ENCODE measurements at regions not wholly inside any gene's neighbourhood (a gene's known extent, or its start where the extent isn't known, plus 50 kb on each side); places are given as distances from the start of the nearest gene placed in this dataset.

GRCh38 chr15:69860321-69860720, 237.4 kb downstream of the TLE3 start:
- Histone ChIP-seq H3K27me3 (ENCODE audit: control insufficient read depth, insufficient read depth, low read length, poor library complexity, severe bottlenecking) (no peaks in the 10 kb centered on the region), H3K36me3 (ENCODE audit: control insufficient read depth, insufficient read depth, low read length) (no peaks in the 10 kb centered on the region), H3K27ac (ENCODE audit: low read depth, low read length) (no peak overlapping the region), H3K4me1 (ENCODE audit: control insufficient read depth, insufficient read depth, low read length) (peaks cover 20% of the 10 kb centered on the region), H3K9ac (ENCODE audit: extremely low read depth, low read length, poor library complexity, severe bottlenecking) (no peak overlapping the region), H3K4me3 (ENCODE audit: low read length) (no peak overlapping the region), H3K9me3 (ENCODE audit: control insufficient read depth, low read length) (peaks cover 10% of the 10 kb centered on the region)
- DNase-seq, result no peak
- Mint-ChIP-seq H3K9me3 (peaks cover 10% of the 10 kb centered on the region), H3K36me3 (ENCODE audit: low read depth) (peaks cover 2% of the 10 kb centered on the region), H3K4me3 (no peak overlapping the region), H3K27ac (no peak overlapping the region), H3K4me1 (peaks cover 51% of the 10 kb centered on the region), H3K27me3 (ENCODE audit: insufficient read depth) (no peaks in the 10 kb centered on the region)
- WGBS, 2 experiments (ENCODE audit: insufficient coverage in 1 of 2, insufficient read length in 1 of 2), result 92 to 100% methylated on average over 1 to 7 of the region's 7 CpGs
- TF ChIP-seq CTCF (conservative IDR thresholded peaks at IDR 0.05), result no peak

GRCh38 chr15:69860921-69861320, 236.8 kb downstream of the TLE3 start:
- Mint-ChIP-seq H3K36me3 (ENCODE audit: low read depth) (peaks cover 2% of the 10 kb centered on the region), H3K27ac (peak overlapping the region; percentile 76), H3K4me3 (no peak overlapping the region), H3K27me3 (ENCODE audit: insufficient read depth) (no peaks in the 10 kb centered on the region), H3K9me3 (peaks cover 10% of the 10 kb centered on the region), H3K4me1 (peaks cover 48% of the 10 kb centered on the region)
- WGBS, 2 experiments (ENCODE audit: insufficient coverage in 1 of 2, insufficient read length in 1 of 2), result 87 to 92% methylated on average over 8 to 9 of the region's 9 CpGs
- peaks cover 20% of the 10 kb centered on the region for H3K4me1 ChIP-seq (ENCODE audit: control insufficient read depth, insufficient read depth, low read length)
- no peak overlapping the region for H3K4me3 ChIP-seq (ENCODE audit: low read length)
- no peak for DNase-seq
- H3K9me3 ChIP-seq (ENCODE audit: control insufficient read depth, low read length), result peaks cover 15% of the 10 kb centered on the region
- no peak overlapping the region for H3K27ac ChIP-seq (ENCODE audit: low read depth, low read length)
- no peak overlapping the region for H3K9ac ChIP-seq (ENCODE audit: extremely low read depth, low read length, poor library complexity, severe bottlenecking)
- H3K27me3 ChIP-seq (ENCODE audit: control insufficient read depth, insufficient read depth, low read length, poor library complexity, severe bottlenecking), result no peaks in the 10 kb centered on the region
- H3K36me3 ChIP-seq (ENCODE audit: control insufficient read depth, insufficient read depth, low read length), result no peaks in the 10 kb centered on the region
- TF ChIP-seq CTCF (conservative IDR thresholded peaks at IDR 0.05), result no peak

GRCh38 chr15:69861331-69862171, 236.2 kb downstream of the TLE3 start:
- H3K9ac ChIP-seq (ENCODE audit: extremely low read depth, low read length, poor library complexity, severe bottlenecking), result peak overlapping the region; percentile 18
- TF ChIP-seq CTCF (conservative IDR thresholded peaks at IDR 0.05), result no peak
- peak; percentile 82 for DNase-seq

More at GRCh38 chr15:69861331-69862171, 236.2 kb downstream of the TLE3 start:
- Mint-ChIP-seq H3K36me3 (ENCODE audit: low read depth) (peaks cover 2% of the 10 kb centered on the region), H3K4me1 (peaks cover 48% of the 10 kb centered on the region), H3K4me3 (no peak overlapping the region), H3K27me3 (ENCODE audit: insufficient read depth) (no peaks in the 10 kb centered on the region), H3K27ac (peak overlapping the region; percentile 76), H3K9me3 (peaks cover 10% of the 10 kb centered on the region)
- H3K4me3 ChIP-seq (ENCODE audit: low read length), result no peak overlapping the region
- no peaks in the 10 kb centered on the region for H3K36me3 ChIP-seq (ENCODE audit: control insufficient read depth, insufficient read depth, low read length)
- peaks cover 20% of the 10 kb centered on the region for H3K4me1 ChIP-seq (ENCODE audit: control insufficient read depth, insufficient read depth, low read length)
- H3K27me3 ChIP-seq (ENCODE audit: control insufficient read depth, insufficient read depth, low read length, poor library complexity, severe bottlenecking), result no peaks in the 10 kb centered on the region
- 40 to 47% methylated on average over 4 to 8 of the region's 8 CpGs for WGBS, 2 experiments (ENCODE audit: insufficient coverage in 1 of 2, insufficient read length in 1 of 2)
- H3K27ac ChIP-seq (ENCODE audit: low read depth, low read length), result peak overlapping the region; percentile 0
- peaks cover 15% of the 10 kb centered on the region for H3K9me3 ChIP-seq (ENCODE audit: control insufficient read depth, low read length)

All from endodermal cell (in vitro differentiated cells).